ENCODE measurements at regions not wholly inside any gene's neighbourhood (a gene's known extent, or its start where the extent isn't known, plus 50 kb on each side); places are given as distances from the start of the nearest gene placed in this dataset.

DNA sequence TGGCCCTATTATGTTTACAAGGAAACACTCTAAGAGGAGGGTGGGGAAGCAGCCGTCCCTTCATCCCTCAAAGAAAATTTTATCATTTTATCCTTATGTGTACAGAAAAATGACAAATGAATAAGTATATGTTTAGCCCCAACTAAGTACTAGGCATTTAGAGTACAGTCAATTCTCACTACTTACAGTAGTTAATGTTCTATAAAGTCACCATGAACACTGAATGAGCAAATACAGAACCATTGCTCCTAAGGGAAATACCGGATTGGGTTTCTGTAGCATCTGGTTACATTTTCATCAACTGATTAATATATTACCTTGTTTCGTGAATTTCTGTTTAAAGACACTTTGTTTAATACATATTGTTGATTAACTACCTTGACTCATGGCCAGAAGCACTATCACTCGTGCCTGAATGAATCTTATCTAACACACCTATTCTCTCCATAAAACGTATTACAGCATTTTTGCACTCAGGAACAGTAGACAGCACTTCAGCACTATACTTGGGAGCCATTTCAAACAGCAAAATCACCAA lies 109.3 kb downstream of the ASB9 start:
- ChIA-PET CTCF (no interaction called here), POLR2A (no interaction called here)
- Mint-ChIP-seq H3K4me3 (no peak overlapping the region), H3K27me3 (no peaks in the 10 kb centered on the region), H3K27ac (no peak overlapping the region), H3K4me1 (peaks cover 13% of the 10 kb centered on the region), H3K9me3 (ENCODE audit: insufficient read depth) (no peaks in the 10 kb centered on the region)
- Histone ChIP-seq H3K4me3 (ENCODE audit: control extremely low read depth in 1 of 5, extremely low read depth in 1 of 5, insufficient read depth in 1 of 5, low read depth in 2 of 5, low read length in 4 of 5) (no peak overlapping the region), H3K36me3 (replicated peaks in 1 of 2; ENCODE audit: control extremely low read depth in 1 of 2, control insufficient read depth in 1 of 2, extremely low read depth in 1 of 2, insufficient read depth in 2 of 2, low read length in 1 of 2) (no peaks in the 10 kb centered on the region), H2AFZ (ENCODE audit: insufficient read depth, low read depth, low read length, poor library complexity, severe bottlenecking) (no peak overlapping the region), H3K4me1 (ENCODE audit: control insufficient read depth in 2 of 2, insufficient read depth in 2 of 2, low read length in 2 of 2) (no peaks in the 10 kb centered on the region), H3K27me3 (replicated peaks in 1 of 4; ENCODE audit: control extremely low read depth in 1 of 4, control insufficient read depth in 3 of 4, insufficient read depth in 4 of 4, low read length in 3 of 4) (no peaks in the 10 kb centered on the region), H3K9me3 (ENCODE audit: control extremely low read depth in 1 of 3, control insufficient read depth in 2 of 3, insufficient read depth in 1 of 3, low read length in 2 of 3) (no peaks in the 10 kb centered on the region), H3K4me2 (replicated peaks; ENCODE audit: low read depth, low read length, poor library complexity, severe bottlenecking) (no peak overlapping the region), H3K27ac (ENCODE audit: low read length in 2 of 2) (no peak overlapping the region), H3K79me2 (ENCODE audit: control insufficient read depth, insufficient read depth, low read length) (no peaks in the 10 kb centered on the region), H4K20me1 (ENCODE audit: control insufficient read depth, insufficient read depth, low read length, poor library complexity, severe bottlenecking) (no peaks in the 10 kb centered on the region), H3K9ac (ENCODE audit: low read length) (no peak overlapping the region)
- no CpG with 5 or more reads among the region's 5 CpGs for WGBS (ENCODE audit: insufficient coverage)
- TF ChIP-seq EZH2 (IDR thresholded peaks at IDR 0.05; ENCODE audit: borderline replicate concordance, insufficient read depth, low read depth, low read length, poor library complexity, severe bottlenecking) (no peak), CTCF (IDR thresholded peaks at IDR 0.05) (no peak)
- intact Hi-C loops (cut with micrococcal nuclease): no loop called here
- ATAC-seq (ENCODE audit: low read depth) (no peak), DNase-seq (no peak)

GRCh38 chrX:15158736-15159406 lies 111.0 kb downstream of the ASB9 start:
- DNase-seq: peak; percentile 3
- no peak overlapping the region for H3K27ac Mint-ChIP-seq
- ATAC-seq (ENCODE audit: low read depth): no peak
- H3K27me3 ChIP-seq (replicated peaks in 1 of 4; ENCODE audit: control extremely low read depth in 1 of 4, control insufficient read depth in 3 of 4, insufficient read depth in 4 of 4, low read length in 3 of 4): no peaks in the 10 kb centered on the region
- peak overlapping the region in 1 of 5 experiments; percentile 16 for H3K4me3 ChIP-seq (ENCODE audit: control extremely low read depth in 1 of 5, extremely low read depth in 1 of 5, insufficient read depth in 1 of 5, low read depth in 2 of 5, low read length in 4 of 5)
- H3K9ac ChIP-seq (ENCODE audit: low read length): no peak overlapping the region
- intact Hi-C loops (cut with micrococcal nuclease): no loop called here
- no peak overlapping the region for H2AFZ ChIP-seq (ENCODE audit: insufficient read depth, low read depth, low read length, poor library complexity, severe bottlenecking)
- no peaks in the 10 kb centered on the region for H4K20me1 ChIP-seq (ENCODE audit: control insufficient read depth, insufficient read depth, low read length, poor library complexity, severe bottlenecking)
- ChIA-PET CTCF (interaction anchor here (1.0 kb wide), 1 partner anchor 15 kb away, joined by 5 read pairs; no protein-coding TSS in a partner anchor), POLR2A (no interaction called here)
- no peaks in the 10 kb centered on the region for H3K27me3 Mint-ChIP-seq
- no peak overlapping the region for H3K27ac ChIP-seq (ENCODE audit: low read length in 2 of 2)
- no peaks in the 10 kb centered on the region for H3K4me1 ChIP-seq (ENCODE audit: control insufficient read depth in 2 of 2, insufficient read depth in 2 of 2, low read length in 2 of 2)
- no peaks in the 10 kb centered on the region for H3K36me3 ChIP-seq (replicated peaks in 1 of 2; ENCODE audit: control extremely low read depth in 1 of 2, control insufficient read depth in 1 of 2, extremely low read depth in 1 of 2, insufficient read depth in 2 of 2, low read length in 1 of 2)
- no peak overlapping the region for H3K4me2 ChIP-seq (replicated peaks; ENCODE audit: low read depth, low read length, poor library complexity, severe bottlenecking)
- no peaks in the 10 kb centered on the region for H3K79me2 ChIP-seq (ENCODE audit: control insufficient read depth, insufficient read depth, low read length)
- TF ChIP-seq CTCF (IDR thresholded peaks at IDR 0.05) (no peak), EZH2 (IDR thresholded peaks at IDR 0.05; ENCODE audit: borderline replicate concordance, insufficient read depth, low read depth, low read length, poor library complexity, severe bottlenecking) (no peak)
- H3K4me1 Mint-ChIP-seq: peaks cover 15% of the 10 kb centered on the region
- WGBS (ENCODE audit: insufficient coverage): no CpG with 5 or more reads among the region's 7 CpGs
- peak overlapping the region; percentile 55 for H3K4me3 Mint-ChIP-seq
- H3K9me3 Mint-ChIP-seq (ENCODE audit: insufficient read depth): no peaks in the 10 kb centered on the region
- no peaks in the 10 kb centered on the region for H3K9me3 ChIP-seq (ENCODE audit: control extremely low read depth in 1 of 3, control insufficient read depth in 2 of 3, insufficient read depth in 1 of 3, low read length in 2 of 3)
